ENCODE measurements at regions not wholly inside any gene's neighbourhood (a gene's known extent, or its start where the extent isn't known, plus 50 kb on each side); places are given as distances from the start of the nearest gene placed in this dataset.

- Mint-ChIP-seq H3K27me3 (no peaks in the 10 kb centered on the region), H3K36me3 (ENCODE audit: low read depth) (no peaks in the 10 kb centered on the region), H3K27ac (no peak overlapping the region), H3K4me3 (no peak overlapping the region), H3K9me3 (peaks cover 4% of the 10 kb centered on the region), H3K4me1 (no peaks in the 10 kb centered on the region)
- ATAC-seq (ENCODE audit: low read depth) (no peak), DNase-seq (no peak)
- intact Hi-C loops (cut with micrococcal nuclease): no loop called here
- CTCF ChIA-PET: no interaction called here
- POLR2A ChIA-PET: no interaction called here
- TF ChIP-seq, protein P1, sequence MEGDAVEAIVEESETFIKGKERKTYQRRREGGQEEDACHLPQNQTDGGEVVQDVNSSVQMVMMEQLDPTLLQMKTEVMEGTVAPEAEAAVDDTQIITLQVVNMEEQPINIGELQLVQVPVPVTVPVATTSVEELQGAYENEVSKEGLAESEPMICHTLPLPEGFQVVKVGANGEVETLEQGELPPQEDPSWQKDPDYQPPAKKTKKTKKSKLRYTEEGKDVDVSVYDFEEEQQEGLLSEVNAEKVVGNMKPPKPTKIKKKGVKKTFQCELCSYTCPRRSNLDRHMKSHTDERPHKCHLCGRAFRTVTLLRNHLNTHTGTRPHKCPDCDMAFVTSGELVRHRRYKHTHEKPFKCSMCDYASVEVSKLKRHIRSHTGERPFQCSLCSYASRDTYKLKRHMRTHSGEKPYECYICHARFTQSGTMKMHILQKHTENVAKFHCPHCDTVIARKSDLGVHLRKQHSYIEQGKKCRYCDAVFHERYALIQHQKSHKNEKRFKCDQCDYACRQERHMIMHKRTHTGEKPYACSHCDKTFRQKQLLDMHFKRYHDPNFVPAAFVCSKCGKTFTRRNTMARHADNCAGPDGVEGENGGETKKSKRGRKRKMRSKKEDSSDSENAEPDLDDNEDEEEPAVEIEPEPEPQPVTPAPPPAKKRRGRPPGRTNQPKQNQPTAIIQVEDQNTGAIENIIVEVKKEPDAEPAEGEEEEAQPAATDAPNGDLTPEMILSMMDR (IDR thresholded peaks at IDR 0.05): no peak
These were observed 1012.5 kb upstream of the TMEM132C start for GRCh38 chr12:127254420-127254955.

GRCh38 chr12:127257366-127257935 is 1009.5 kb upstream of the TMEM132C start:
- ATAC-seq (ENCODE audit: low read depth) (no peak), DNase-seq (no peak)
- ChIA-PET POLR2A (no interaction called here), CTCF (no interaction called here)
- Mint-ChIP-seq H3K9me3 (peaks cover 4% of the 10 kb centered on the region), H3K36me3 (ENCODE audit: low read depth) (no peaks in the 10 kb centered on the region), H3K4me3 (no peak overlapping the region), H3K4me1 (no peaks in the 10 kb centered on the region), H3K27me3 (no peaks in the 10 kb centered on the region), H3K27ac (no peak overlapping the region)
- TF ChIP-seq, protein P1 (IDR thresholded peaks at IDR 0.05): no peak
- intact Hi-C loops (cut with micrococcal nuclease): no loop called here

DNA sequence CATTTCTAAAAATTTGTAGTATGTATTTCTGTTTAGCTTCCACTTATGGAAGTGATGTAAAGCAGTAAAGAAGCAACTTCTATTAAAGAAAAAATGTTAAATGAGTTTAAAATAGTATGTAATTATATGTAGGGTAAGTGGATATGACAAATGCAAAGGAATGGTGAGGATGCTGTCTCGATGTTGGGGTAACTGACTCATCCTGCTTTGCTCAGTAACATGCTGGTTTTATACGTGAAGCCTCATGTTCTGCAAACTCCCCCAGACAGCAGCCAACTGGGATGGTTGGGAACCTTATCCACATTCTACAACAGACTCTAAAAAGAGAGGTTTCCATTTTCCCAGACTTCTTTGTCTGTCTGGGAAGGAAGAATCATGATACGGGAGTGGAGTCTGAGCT is 1006.4 kb upstream of the TMEM132C start:
- intact Hi-C loops (cut with micrococcal nuclease): no loop called here
- CTCF ChIA-PET: no interaction called here
- POLR2A ChIA-PET: no interaction called here
- no peaks in the 10 kb centered on the region for H3K27me3 Mint-ChIP-seq
- H3K36me3 Mint-ChIP-seq (ENCODE audit: low read depth): no peaks in the 10 kb centered on the region
- H3K27ac Mint-ChIP-seq: no peak overlapping the region
- ATAC-seq (ENCODE audit: low read depth) (no peak), DNase-seq (no peak)
- peaks cover 6% of the 10 kb centered on the region for H3K9me3 Mint-ChIP-seq
- no peak overlapping the region for H3K4me3 Mint-ChIP-seq
- no peaks in the 10 kb centered on the region for H3K4me1 Mint-ChIP-seq
- TF ChIP-seq, protein P1 (IDR thresholded peaks at IDR 0.05): no peak

GRCh38 chr12:127260999-127261398 is 1006.0 kb upstream of the TMEM132C start:
- Mint-ChIP-seq H3K9me3 (peaks cover 6% of the 10 kb centered on the region), H3K27ac (no peak overlapping the region), H3K27me3 (no peaks in the 10 kb centered on the region), H3K36me3 (ENCODE audit: low read depth) (no peaks in the 10 kb centered on the region), H3K4me1 (no peaks in the 10 kb centered on the region), H3K4me3 (no peak overlapping the region)
- POLR2A ChIA-PET: no interaction called here
- CTCF ChIA-PET: no interaction called here
- intact Hi-C loops (cut with micrococcal nuclease): no loop called here
- DNase-seq: no peak
- TF ChIP-seq, protein P1 (IDR thresholded peaks at IDR 0.05): no peak
- no peak for ATAC-seq (ENCODE audit: low read depth)

- no peaks in the 10 kb centered on the region for H3K36me3 Mint-ChIP-seq (ENCODE audit: low read depth)
- ATAC-seq (ENCODE audit: low read depth) (no peak), DNase-seq (no peak)
- no peaks in the 10 kb centered on the region for H3K4me1 Mint-ChIP-seq
- H3K27me3 Mint-ChIP-seq: no peaks in the 10 kb centered on the region
- TF ChIP-seq, protein P1 (IDR thresholded peaks at IDR 0.05): no peak
- CTCF ChIA-PET: no interaction called here
- H3K27ac Mint-ChIP-seq: no peak overlapping the region
- H3K9me3 Mint-ChIP-seq: peaks cover 2% of the 10 kb centered on the region
- intact Hi-C loops (cut with micrococcal nuclease): no loop called here
- no peak overlapping the region for H3K4me3 Mint-ChIP-seq
- POLR2A ChIA-PET: no interaction called here
These were observed 1004.4 kb upstream of the TMEM132C start for GRCh38 chr12:127262615-127263014.

Measured in activated B cell treated with CpG ODN at 0.5 μM for 24 hours (primary cell).